ENCODE measurements at regions not wholly inside any gene's neighbourhood (a gene's known extent, or its start where the extent isn't known, plus 50 kb on each side); places are given as distances from the start of the nearest gene placed in this dataset.

DNA sequence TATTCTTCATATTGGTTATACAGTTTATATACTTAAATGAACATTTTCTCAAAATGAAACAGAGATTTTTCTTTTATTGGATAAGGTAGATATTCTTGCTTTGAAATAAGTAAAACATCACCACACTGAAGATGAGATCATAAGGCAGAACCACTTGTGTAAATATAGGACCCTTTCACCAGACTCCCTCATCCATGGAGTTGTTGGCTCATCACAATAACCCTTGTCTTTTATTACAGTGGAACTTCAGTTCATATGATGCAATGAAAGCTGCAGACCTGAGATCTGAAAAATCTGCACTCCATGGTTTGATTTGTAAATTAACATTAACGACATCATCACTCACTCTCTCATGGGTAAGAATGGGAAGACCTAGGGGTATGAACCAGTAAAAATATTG lies 51.9 kb upstream of the DBX2 start:
- no peak for DNase-seq

DNA sequence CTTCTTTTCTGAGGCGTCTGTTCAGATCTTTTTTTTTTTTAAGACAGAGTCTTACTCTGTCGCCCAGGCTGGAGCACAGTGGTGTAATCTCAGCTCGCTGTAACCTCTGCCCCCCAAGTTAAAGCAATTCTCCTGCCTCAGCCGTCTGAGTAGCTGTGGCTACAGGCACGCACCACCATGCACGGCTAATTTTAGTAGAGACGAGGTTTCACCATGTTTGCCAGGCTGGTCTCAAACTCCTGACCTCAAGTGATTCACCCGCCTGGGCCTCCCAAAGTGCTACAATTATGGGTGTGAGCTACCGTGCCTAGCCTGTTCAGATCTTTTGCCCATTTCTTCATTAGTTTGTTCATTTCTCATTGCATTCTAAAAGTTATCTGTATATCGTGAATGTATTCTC lies 55.1 kb upstream of the DBX2 start:
- no peak for DNase-seq

DNA sequence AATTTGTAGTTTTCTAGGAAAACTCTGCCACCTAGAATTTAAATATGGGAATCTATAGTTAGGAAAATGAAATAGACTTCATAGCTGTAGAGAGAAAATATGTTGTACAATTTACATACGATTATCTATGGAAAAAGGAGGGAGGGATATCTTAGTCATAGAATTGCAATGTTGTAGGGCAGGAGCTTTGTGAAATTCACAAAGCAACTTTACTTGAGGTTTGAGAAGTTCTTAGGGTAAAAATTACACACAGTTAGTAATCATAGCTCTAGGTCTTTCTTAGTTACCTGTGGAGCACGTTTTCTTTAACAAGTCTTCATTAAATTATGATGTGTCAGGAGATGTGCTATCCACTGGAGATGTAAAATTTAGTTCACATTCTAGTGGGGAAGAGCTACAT lies 61.4 kb upstream of the DBX2 start:
- no peak for DNase-seq

DNA sequence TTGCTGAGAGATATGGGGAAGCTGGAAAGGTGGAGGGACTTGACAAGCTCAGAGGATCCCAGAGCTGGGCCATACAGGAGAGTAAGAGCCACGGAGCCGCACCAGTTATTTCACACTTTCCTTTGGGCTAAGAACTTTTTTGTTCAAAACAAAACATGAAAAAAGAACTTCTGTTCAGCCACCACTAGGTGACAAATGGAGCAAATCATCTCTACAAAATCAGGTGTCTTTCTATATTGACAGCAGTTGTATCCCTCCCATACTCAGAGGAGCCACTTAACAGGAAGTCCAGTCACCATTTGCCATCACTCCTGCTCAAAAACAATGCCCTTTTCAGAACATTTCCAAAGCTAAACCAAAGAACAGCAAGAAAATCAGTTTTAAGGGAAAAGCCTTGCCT lies 70.3 kb upstream of the DBX2 start:
- no peak for DNase-seq

DNA sequence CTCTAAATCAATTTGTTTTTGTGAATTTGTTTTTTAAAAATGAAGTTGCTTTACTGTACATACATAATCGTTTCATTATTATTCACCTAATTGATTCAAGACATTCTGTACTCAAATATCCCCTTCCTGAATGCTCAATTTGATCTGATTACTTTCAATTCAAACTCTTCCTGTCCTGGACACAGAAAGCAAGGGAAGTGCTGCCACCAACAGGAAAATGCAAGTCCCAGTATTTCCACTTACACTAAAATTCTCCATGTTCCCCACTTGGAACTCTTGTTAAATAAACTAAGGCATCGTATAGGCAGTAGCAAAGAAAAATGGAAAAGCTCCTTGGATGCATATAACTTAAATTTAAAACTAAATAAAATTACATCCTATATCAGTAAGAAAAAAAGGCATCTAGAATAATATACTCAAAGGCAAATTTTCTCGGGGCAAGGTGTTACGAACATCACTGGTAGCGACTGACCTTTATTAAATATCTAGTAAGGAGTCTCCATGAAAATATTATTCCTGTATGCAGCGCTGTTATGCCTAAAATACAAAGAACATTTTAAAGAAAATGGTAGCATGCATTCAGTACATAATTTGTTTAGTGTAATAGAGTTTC lies 72.0 kb upstream of the DBX2 start:
- no peak for DNase-seq

DNA sequence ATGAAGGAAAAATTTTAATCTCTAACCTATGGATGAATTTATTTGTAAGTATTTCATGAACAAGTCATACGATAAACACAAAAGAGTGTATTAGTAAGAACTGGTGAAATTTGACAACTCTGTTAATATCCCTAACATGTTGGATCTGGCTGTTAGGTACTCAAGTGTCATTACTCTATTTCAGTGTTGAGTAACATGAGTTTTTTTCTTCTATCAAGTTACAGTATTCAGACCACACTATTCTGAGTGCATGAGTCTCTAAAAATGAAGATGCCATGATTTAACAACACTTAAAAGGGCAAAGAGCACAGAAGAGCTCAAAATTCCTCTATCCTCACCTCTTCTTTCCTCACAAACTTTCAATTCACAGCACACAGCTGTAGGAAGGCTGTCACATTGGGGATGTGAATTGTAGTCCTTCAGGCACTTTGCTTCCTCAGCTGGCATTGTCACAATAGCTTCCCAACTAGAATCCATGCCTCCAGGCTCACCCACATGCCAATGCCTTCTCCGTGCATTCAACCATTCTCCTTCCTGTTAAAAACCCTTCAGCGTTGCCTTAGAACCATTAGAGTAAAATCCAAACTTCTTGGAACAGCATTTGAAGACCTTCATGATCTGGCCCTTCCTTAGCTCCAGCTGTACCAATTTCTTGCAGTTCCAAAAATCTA lies 73.7 kb upstream of the DBX2 start:
- no peak for DNase-seq

DNA sequence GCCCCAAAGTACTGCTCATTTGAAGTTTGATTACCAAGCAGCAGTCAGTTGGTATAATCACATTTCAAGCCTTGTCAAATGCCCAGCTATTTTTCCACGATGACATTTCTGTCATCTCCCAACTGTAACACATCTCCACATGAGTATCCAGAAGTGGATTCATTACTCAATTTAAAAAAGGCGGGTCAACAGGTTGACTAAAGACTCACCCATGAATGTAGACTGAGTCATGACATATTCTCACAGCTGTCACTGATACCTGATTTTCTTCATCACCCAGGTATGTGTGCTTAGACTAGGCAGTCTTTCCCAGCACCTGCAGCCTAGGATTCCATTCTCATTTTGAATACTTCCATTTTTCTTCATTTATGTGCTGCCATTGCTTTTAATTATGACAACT lies 75.1 kb upstream of the DBX2 start:
- DNase-seq = no peak

DNA sequence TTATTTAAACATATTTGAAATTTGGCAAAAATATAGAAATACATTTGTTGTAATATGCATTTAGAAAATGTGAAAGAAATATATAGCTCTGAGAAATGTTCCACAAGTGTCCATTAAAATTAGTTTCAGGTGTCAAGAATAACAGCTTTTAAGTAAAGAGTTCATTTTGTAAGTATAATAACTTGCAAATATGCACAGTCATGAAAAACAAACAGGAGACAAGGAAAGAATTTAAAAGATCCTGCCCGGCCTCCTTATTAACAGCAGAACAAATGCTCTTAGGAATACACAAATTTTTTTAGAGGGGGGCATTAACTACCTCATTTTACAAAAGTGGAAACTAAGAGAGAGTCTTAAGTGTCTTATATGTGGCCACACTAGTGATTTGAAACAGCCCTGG lies 77.7 kb upstream of the DBX2 start:
- no peak for DNase-seq

DNA sequence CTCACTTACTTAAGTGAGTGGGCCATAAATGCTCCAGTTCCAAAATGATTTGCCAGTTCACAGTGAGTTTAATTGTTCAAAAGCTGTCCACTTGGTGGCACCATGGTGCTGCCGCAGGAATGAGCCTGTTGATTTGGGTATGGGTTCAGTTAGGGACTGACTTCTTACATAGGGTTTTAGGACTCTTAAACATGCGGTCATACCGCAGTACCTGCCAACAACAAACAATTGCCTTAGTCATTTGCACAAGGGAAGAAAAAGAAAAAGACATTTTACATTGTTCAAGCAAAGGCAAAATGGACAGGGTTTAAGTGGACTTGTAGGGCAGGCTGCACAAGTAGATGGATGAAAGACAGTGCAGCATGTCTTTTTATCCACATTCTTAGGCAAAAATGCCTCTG lies 80.0 kb upstream of the DBX2 start:
- DNase-seq = peak; percentile 33

DNA sequence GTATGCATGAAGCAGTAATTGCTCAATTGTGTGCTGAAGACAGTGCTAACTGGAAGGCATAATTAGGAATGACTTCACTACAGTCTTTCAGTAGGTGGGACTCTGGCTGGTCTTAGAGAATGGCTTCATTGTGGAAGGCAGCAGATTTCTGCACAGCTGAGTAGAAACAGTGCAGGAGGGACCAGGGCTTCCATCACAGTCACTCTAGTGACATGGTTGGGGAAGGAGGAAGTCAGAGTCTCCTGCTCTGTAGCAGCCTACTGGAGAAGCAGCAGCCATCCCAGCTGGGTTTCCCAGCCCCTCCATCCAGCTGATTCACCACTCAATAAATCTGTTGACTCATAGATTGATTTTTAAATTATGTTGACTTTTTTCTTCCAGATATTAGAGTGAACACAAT lies 80.6 kb upstream of the DBX2 start:
- no peak for DNase-seq

DNA sequence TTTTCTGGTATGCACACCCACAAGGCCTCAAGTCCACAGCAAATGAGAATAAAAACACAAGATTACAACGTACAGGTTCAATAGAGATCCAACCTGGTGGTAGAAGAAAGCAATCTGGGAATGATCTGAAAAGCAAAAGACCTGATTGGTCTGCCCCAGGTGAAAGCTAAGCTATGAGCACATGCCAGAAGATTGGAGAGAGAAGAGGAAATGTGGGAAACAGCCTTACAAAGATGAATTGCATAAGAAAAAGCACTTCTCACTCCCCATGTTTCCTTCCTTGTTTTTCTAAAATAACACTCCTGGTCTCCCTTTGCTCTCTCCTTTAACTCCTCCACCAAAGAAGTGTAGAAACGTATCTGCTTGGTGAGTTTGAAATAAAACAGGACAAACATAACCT lies 77.3 kb upstream of the ANO6 start:
- DNase-seq = no peak

DNA sequence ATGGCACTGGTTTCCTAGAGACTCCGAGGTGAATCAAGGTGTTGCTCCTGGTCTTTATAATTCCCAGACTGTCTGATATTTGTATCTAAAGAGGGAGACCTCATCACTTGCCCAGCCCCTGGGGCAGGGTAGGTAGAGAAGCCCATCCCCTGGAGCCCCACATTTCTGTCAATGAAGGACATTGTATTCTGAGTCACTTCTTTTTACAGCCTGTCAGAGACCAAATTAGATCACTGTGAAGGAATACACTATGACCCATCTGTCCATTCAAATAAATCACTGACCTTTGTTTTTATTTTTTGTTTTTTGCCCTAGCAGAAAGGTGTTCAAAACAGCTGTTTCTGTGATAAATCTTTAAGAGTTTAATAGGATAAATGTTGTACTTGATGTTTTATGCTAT lies 67.9 kb upstream of the ANO6 start:
- no peak for DNase-seq

DNA sequence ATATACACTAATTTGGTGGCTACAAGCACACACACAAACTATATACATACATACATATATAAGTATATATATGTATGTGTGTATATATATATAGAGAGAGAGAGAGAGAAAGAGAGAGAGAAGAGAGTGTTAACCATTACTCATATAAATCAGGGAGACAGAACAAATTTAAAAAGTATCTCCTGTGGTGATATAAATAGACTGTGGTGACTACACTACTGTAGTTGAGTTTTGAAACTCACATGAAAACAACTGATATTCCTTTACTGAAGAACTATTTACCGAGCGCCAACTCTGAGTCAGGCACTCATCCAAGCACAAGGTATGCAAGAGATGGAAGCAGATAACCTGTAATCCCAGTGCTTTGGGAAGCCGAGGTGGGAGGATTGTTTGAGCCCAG lies 67.3 kb upstream of the ANO6 start:
- DNase-seq = no peak

DNA sequence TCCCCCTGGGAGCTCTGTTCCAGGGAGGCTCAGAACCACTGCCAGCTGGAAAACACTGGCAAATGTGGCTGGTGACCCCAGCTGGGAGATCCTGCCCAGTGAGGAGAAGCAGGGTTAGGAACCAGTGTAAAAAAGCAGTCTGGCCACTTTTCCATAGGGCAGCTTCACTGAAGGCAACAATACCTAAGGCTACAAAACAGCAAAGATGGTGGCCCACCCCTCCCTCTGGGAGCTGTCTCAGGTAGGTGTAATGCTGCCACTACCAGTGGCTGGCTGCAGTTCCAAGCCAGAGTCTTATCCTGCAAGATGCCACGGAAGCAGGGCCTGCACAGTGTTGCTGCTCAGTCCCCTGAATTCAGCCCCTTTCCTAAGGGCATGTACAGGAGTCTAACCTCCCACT lies 50.6 kb upstream of the ANO6 start:
- DNase-seq = no peak

DNA sequence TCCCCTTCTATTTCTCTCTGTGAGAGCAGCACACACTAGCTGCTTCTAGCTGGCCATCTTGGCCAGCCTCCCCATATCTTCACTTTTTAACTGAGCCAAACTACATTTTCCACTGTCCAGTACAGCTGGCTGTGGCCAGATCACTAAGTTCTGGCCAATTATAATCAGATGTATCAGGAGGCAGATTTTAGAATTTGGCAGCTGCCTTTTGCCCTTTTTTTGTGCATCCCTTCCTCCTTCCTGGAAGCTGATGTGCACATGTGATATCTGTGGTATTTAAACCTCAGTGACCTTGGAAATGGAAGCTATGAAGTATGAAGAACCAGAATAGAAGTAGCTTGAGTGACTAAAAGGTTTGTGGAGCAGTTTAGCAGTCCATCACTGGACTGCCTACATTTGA lies 49.8 kb upstream of the ANO6 start:
- no peak for DNase-seq

All from NCI-H1436 (cell line).